ENCODE measurements at regions not wholly inside any gene's neighbourhood (a gene's known extent, or its start where the extent isn't known, plus 50 kb on each side); places are given as distances from the start of the nearest gene placed in this dataset.
A peak's percentile ranks its signal among the peaks of the same experiment; 100 is the strongest.

- FAIRE-seq (no peak), DNase-seq (ENCODE audit: low read depth) (no peak)
- peaks cover 27% of the 10 kb centered on the region for H3K4me1 Mint-ChIP-seq (ENCODE audit: low read depth, unreplicated experiment)
- H3K4me3 Mint-ChIP-seq (ENCODE audit: unreplicated experiment) = no peak overlapping the region
- TF ChIP-seq EZH2 (IDR thresholded peaks at IDR 0.05; ENCODE audit: insufficient read depth, low read length) = no peak
- Histone ChIP-seq H3K79me2 (ENCODE audit: insufficient read depth, low read length) (no peaks in the 10 kb centered on the region), H3K27ac (ENCODE audit: low read depth, low read length) (no peak overlapping the region), H3K9me3 (ENCODE audit: insufficient read depth, low read depth, low read length) (no peaks in the 10 kb centered on the region), H4K20me1 (ENCODE audit: insufficient read depth, low read length) (no peaks in the 10 kb centered on the region), H3K4me3 (ENCODE audit: insufficient read depth, low read depth, low read length) (no peak overlapping the region), H3K4me1 (ENCODE audit: insufficient read depth, low read length) (peaks cover 10% of the 10 kb centered on the region), H2AFZ (ENCODE audit: low read depth, low read length) (no peak overlapping the region), H3K27me3 (ENCODE audit: insufficient read depth, low read length) (no peaks in the 10 kb centered on the region), H3K9ac (ENCODE audit: low read length) (no peak overlapping the region), H3K36me3 (ENCODE audit: insufficient read depth, low read length) (no peaks in the 10 kb centered on the region), H3K4me2 (ENCODE audit: low read length) (no peak overlapping the region)
- no peaks in the 10 kb centered on the region for H3K36me3 Mint-ChIP-seq (ENCODE audit: low read depth, unreplicated experiment)
- H3K9me3 Mint-ChIP-seq (ENCODE audit: unreplicated experiment) = peaks cover 2% of the 10 kb centered on the region
- H3K27me3 Mint-ChIP-seq (ENCODE audit: low read depth, unreplicated experiment) = no peaks in the 10 kb centered on the region
- H3K27ac Mint-ChIP-seq (ENCODE audit: unreplicated experiment) = no peak overlapping the region
These were observed 126.6 kb upstream of the KCNJ16 start for GRCh38 chr17:69948406-69948805.

- H3K9ac ChIP-seq (ENCODE audit: low read length) = no peak overlapping the region
- TF ChIP-seq EZH2 (IDR thresholded peaks at IDR 0.05; ENCODE audit: insufficient read depth, low read length) (no peak), CTCF (IDR thresholded peaks at IDR 0.05; ENCODE audit: insufficient read depth, low read depth, low read length) (no peak)
These were observed 125.5 kb upstream of the KCNJ16 start for GRCh38 chr17:69949496-69949895.

GRCh38 chr17:69949973-69950695, 124.9 kb upstream of the KCNJ16 start:
- Histone ChIP-seq H3K4me2 (ENCODE audit: low read length) (no peak overlapping the region), H3K9ac (ENCODE audit: low read length) (no peak overlapping the region), H3K27ac (ENCODE audit: low read depth, low read length) (no peak overlapping the region), H3K27me3 (ENCODE audit: insufficient read depth, low read length) (no peaks in the 10 kb centered on the region), H3K36me3 (ENCODE audit: insufficient read depth, low read length) (no peaks in the 10 kb centered on the region), H2AFZ (ENCODE audit: low read depth, low read length) (no peak overlapping the region), H4K20me1 (ENCODE audit: insufficient read depth, low read length) (no peaks in the 10 kb centered on the region), H3K79me2 (ENCODE audit: insufficient read depth, low read length) (no peaks in the 10 kb centered on the region), H3K9me3 (ENCODE audit: insufficient read depth, low read depth, low read length) (no peaks in the 10 kb centered on the region), H3K4me3 (ENCODE audit: insufficient read depth, low read depth, low read length) (no peak overlapping the region), H3K4me1 (ENCODE audit: insufficient read depth, low read length) (peaks cover 9% of the 10 kb centered on the region)
- FAIRE-seq (no peak), DNase-seq (ENCODE audit: low read depth) (no peak)
- no peaks in the 10 kb centered on the region for H3K27me3 Mint-ChIP-seq (ENCODE audit: low read depth, unreplicated experiment)
- peaks cover 21% of the 10 kb centered on the region for H3K4me1 Mint-ChIP-seq (ENCODE audit: low read depth, unreplicated experiment)
- peak overlapping the region; percentile 56 for H3K27ac Mint-ChIP-seq (ENCODE audit: unreplicated experiment)
- H3K36me3 Mint-ChIP-seq (ENCODE audit: low read depth, unreplicated experiment) = no peaks in the 10 kb centered on the region
- no peak overlapping the region for H3K4me3 Mint-ChIP-seq (ENCODE audit: unreplicated experiment)
- TF ChIP-seq EZH2 (IDR thresholded peaks at IDR 0.05; ENCODE audit: insufficient read depth, low read length) (no peak), CTCF (IDR thresholded peaks at IDR 0.05; ENCODE audit: insufficient read depth, low read depth, low read length) (no peak)
- peaks cover 2% of the 10 kb centered on the region for H3K9me3 Mint-ChIP-seq (ENCODE audit: unreplicated experiment)

More at GRCh38 chr17:69949496-69949895, 125.5 kb upstream of the KCNJ16 start:
- Mint-ChIP-seq H3K36me3 (ENCODE audit: low read depth, unreplicated experiment) (no peaks in the 10 kb centered on the region), H3K4me1 (ENCODE audit: low read depth, unreplicated experiment) (peaks cover 25% of the 10 kb centered on the region), H3K27me3 (ENCODE audit: low read depth, unreplicated experiment) (no peaks in the 10 kb centered on the region), H3K9me3 (ENCODE audit: unreplicated experiment) (peaks cover 2% of the 10 kb centered on the region), H3K4me3 (ENCODE audit: unreplicated experiment) (no peak overlapping the region), H3K27ac (ENCODE audit: unreplicated experiment) (no peak overlapping the region)
- peaks cover 10% of the 10 kb centered on the region for H3K4me1 ChIP-seq (ENCODE audit: insufficient read depth, low read length)
- no peaks in the 10 kb centered on the region for H4K20me1 ChIP-seq (ENCODE audit: insufficient read depth, low read length)
- no peak overlapping the region for H3K4me2 ChIP-seq (ENCODE audit: low read length)
- no peak overlapping the region for H2AFZ ChIP-seq (ENCODE audit: low read depth, low read length)
- H3K79me2 ChIP-seq (ENCODE audit: insufficient read depth, low read length) = no peaks in the 10 kb centered on the region
- no peaks in the 10 kb centered on the region for H3K36me3 ChIP-seq (ENCODE audit: insufficient read depth, low read length)
- no peaks in the 10 kb centered on the region for H3K27me3 ChIP-seq (ENCODE audit: insufficient read depth, low read length)
- no peaks in the 10 kb centered on the region for H3K9me3 ChIP-seq (ENCODE audit: insufficient read depth, low read depth, low read length)
- no peak overlapping the region for H3K27ac ChIP-seq (ENCODE audit: low read depth, low read length)
- DNase-seq (ENCODE audit: low read depth) (no peak), FAIRE-seq (no peak)
- H3K4me3 ChIP-seq (ENCODE audit: insufficient read depth, low read depth, low read length) = no peak overlapping the region

All from astrocyte (in vitro differentiated cells and primary cell).